ENCODE measurements at regions not wholly inside any gene's neighbourhood (a gene's known extent, or its start where the extent isn't known, plus 50 kb on each side); places are given as distances from the start of the nearest gene placed in this dataset.
"Not testable (repeated sequence)": the region's sequence is repeated elsewhere in the genome, so short reads cannot be mapped to it uniquely, and the experiment has no call there.

- ATAC-seq (ENCODE audit: low read depth in 2 of 2); H3K4me3 Mint-ChIP-seq; H3K4me1 Mint-ChIP-seq; DNase-seq; H3K36me3 Mint-ChIP-seq; H3K27ac Mint-ChIP-seq: not testable (repeated sequence)
- peaks cover 0 to 12% (median 0%) of the 10 kb centered on the region in 7 donors for H3K9me3 Mint-ChIP-seq
- peaks cover 0 to 32% (median 22%) of the 10 kb centered on the region in 3 donors for H3K27me3 Mint-ChIP-seq
These were observed 375.4 kb downstream of the ADGRD1 start for GRCh38 chr12:131328861-131329845.

GRCh38 chr12:131330106-131330815, 376.6 kb downstream of the ADGRD1 start:
- H3K4me3 Mint-ChIP-seq = no peak overlapping the region
- peaks cover 0 to 24% (median 22%) of the 10 kb centered on the region in 3 donors for H3K27me3 Mint-ChIP-seq
- no peak overlapping the region for H3K27ac Mint-ChIP-seq
- DNase-seq = no peak
- H3K9me3 Mint-ChIP-seq = peaks cover 0 to 12% (median 0%) of the 10 kb centered on the region in 7 donors
- no peak for ATAC-seq (ENCODE audit: low read depth in 2 of 2)
- no peaks in the 10 kb centered on the region for H3K4me1 Mint-ChIP-seq
- H3K36me3 Mint-ChIP-seq = no peaks in the 10 kb centered on the region

- Mint-ChIP-seq H3K9me3 (peaks cover 0 to 12% (median 0%) of the 10 kb centered on the region in 7 donors), H3K27ac (peak overlapping the region in 1 of 6 donors; percentile 31), H3K27me3 (peaks cover 0 to 22% (median 18%) of the 10 kb centered on the region in 3 donors), H3K4me1 (no peaks in the 10 kb centered on the region), H3K4me3 (no peak overlapping the region), H3K36me3 (no peaks in the 10 kb centered on the region)
- no peak for ATAC-seq (ENCODE audit: low read depth in 2 of 2)
- DNase-seq = no peak
These were observed 377.5 kb downstream of the ADGRD1 start for GRCh38 chr12:131331148-131331750.

GRCh38 chr12:131332224-131332623, 378.5 kb downstream of the ADGRD1 start:
- peaks cover 0 to 5% (median 0%) of the 10 kb centered on the region in 7 donors for H3K9me3 Mint-ChIP-seq
- ATAC-seq (ENCODE audit: low read depth in 2 of 2) (no peak), DNase-seq (no peak)
- no peaks in the 10 kb centered on the region for H3K4me1 Mint-ChIP-seq
- peak overlapping the region in 2 of 6 donors; percentile 49 to 84 for H3K27ac Mint-ChIP-seq
- no peak overlapping the region for H3K4me3 Mint-ChIP-seq
- H3K36me3 Mint-ChIP-seq = no peaks in the 10 kb centered on the region
- H3K27me3 Mint-ChIP-seq = peaks cover 0 to 12% (median 9%) of the 10 kb centered on the region in 3 donors

GRCh38 chr12:131333136-131333535, 377.8 kb upstream of the SFSWAP start:
- H3K4me1 Mint-ChIP-seq = no peaks in the 10 kb centered on the region
- H3K36me3 Mint-ChIP-seq = no peaks in the 10 kb centered on the region
- no peak overlapping the region for H3K27ac Mint-ChIP-seq
- H3K27me3 Mint-ChIP-seq = peaks cover 0 to 9% (median 7%) of the 10 kb centered on the region in 3 donors
- ATAC-seq (ENCODE audit: low read depth in 2 of 2) (no peak), DNase-seq (no peak)
- no peak overlapping the region for H3K4me3 Mint-ChIP-seq
- H3K9me3 Mint-ChIP-seq = peaks cover 0 to 5% (median 0%) of the 10 kb centered on the region in 7 donors

GRCh38 chr12:131333621-131334440, 377.1 kb upstream of the SFSWAP start:
- Mint-ChIP-seq H3K27me3 (peaks cover 0 to 9% (median 7%) of the 10 kb centered on the region in 3 donors), H3K4me1 (no peaks in the 10 kb centered on the region), H3K36me3 (no peaks in the 10 kb centered on the region), H3K27ac (no peak overlapping the region), H3K4me3 (no peak overlapping the region), H3K9me3 (peaks cover 0 to 5% (median 0%) of the 10 kb centered on the region in 7 donors)
- no peak for DNase-seq
- ATAC-seq (ENCODE audit: low read depth in 2 of 2) = no peak

GRCh38 chr12:131334835-131335234, 376.1 kb upstream of the SFSWAP start:
- Mint-ChIP-seq H3K27ac (no peak overlapping the region), H3K36me3 (no peaks in the 10 kb centered on the region), H3K4me1 (no peaks in the 10 kb centered on the region), H3K4me3 (no peak overlapping the region), H3K9me3 (peaks cover 0 to 4% (median 0%) of the 10 kb centered on the region in 7 donors), H3K27me3 (peaks cover 0 to 9% (median 7%) of the 10 kb centered on the region in 3 donors)
- no peak for ATAC-seq (ENCODE audit: low read depth in 2 of 2)
- DNase-seq = no peak

- ATAC-seq (ENCODE audit: low read depth in 2 of 2) (no peak), DNase-seq (no peak)
- H3K36me3 Mint-ChIP-seq = no peaks in the 10 kb centered on the region
- no peaks in the 10 kb centered on the region for H3K4me1 Mint-ChIP-seq
- H3K4me3 Mint-ChIP-seq = no peak overlapping the region
- peaks cover 0 to 2% (median 0%) of the 10 kb centered on the region in 7 donors for H3K9me3 Mint-ChIP-seq
- peak overlapping the region in 1 of 6 donors; percentile 3 for H3K27ac Mint-ChIP-seq
- H3K27me3 Mint-ChIP-seq = peaks cover 0 to 12% (median 8%) of the 10 kb centered on the region in 3 donors
These were observed 375.4 kb upstream of the SFSWAP start for GRCh38 chr12:131335456-131335855.

- H3K9me3 Mint-ChIP-seq; H3K36me3 Mint-ChIP-seq; H3K27ac Mint-ChIP-seq; ATAC-seq (ENCODE audit: low read depth in 2 of 2); DNase-seq; H3K4me3 Mint-ChIP-seq; H3K4me1 Mint-ChIP-seq: not testable (repeated sequence)
- H3K27me3 Mint-ChIP-seq = peaks cover 0 to 12% (median 8%) of the 10 kb centered on the region in 3 donors
These were observed 373.0 kb upstream of the SFSWAP start for GRCh38 chr12:131337861-131338260.

- ATAC-seq (ENCODE audit: low read depth in 2 of 2) = no peak
- H3K9me3 Mint-ChIP-seq = peaks cover 0 to 2% (median 0%) of the 10 kb centered on the region in 7 donors
These were observed 370.2 kb upstream of the SFSWAP start for GRCh38 chr12:131340616-131341210.

GRCh38 chr12:131341608-131342007, 369.3 kb upstream of the SFSWAP start:
- H3K27ac Mint-ChIP-seq; H3K27me3 Mint-ChIP-seq; H3K4me1 Mint-ChIP-seq; H3K4me3 Mint-ChIP-seq; H3K36me3 Mint-ChIP-seq; DNase-seq; ATAC-seq (ENCODE audit: low read depth in 2 of 2); H3K9me3 Mint-ChIP-seq: not testable (repeated sequence)

More at GRCh38 chr12:131340616-131341210, 370.2 kb upstream of the SFSWAP start:
- no peak overlapping the region for H3K27ac Mint-ChIP-seq
- H3K36me3 Mint-ChIP-seq = no peaks in the 10 kb centered on the region
- peaks cover 0 to 8% (median 5%) of the 10 kb centered on the region in 3 donors for H3K27me3 Mint-ChIP-seq
- no peaks in the 10 kb centered on the region for H3K4me1 Mint-ChIP-seq
- H3K4me3 Mint-ChIP-seq = no peak overlapping the region
- no peak for DNase-seq

GRCh38 chr12:131343436-131343835, 367.5 kb upstream of the SFSWAP start:
- H3K9me3 Mint-ChIP-seq; ATAC-seq (ENCODE audit: low read depth in 2 of 2); H3K27me3 Mint-ChIP-seq; H3K27ac Mint-ChIP-seq; DNase-seq; H3K36me3 Mint-ChIP-seq; H3K4me1 Mint-ChIP-seq; H3K4me3 Mint-ChIP-seq: not testable (repeated sequence)

Data from naive B cell (primary cell).